Smooth muscle cell (in vitro differentiated cells): ENCODE measurements at regions not wholly inside any gene's neighbourhood (a gene's known extent, or its start where the extent isn't known, plus 50 kb on each side); places are given as distances from the start of the nearest gene placed in this dataset.

Source experiments
- DNase-seq: peaks from one replicate; lab custom pipeline; 2025; ENCODE audit not compliant: unreplicated experiment; lab: John Stamatoyannopoulos, UW
- H2AFZ ChIP-seq: fragments of 200-600 bp; sonication (generic); 2 replicates; pipeline ENCODE4 v1.6.0; 2016; ENCODE audit warnings: antibody characterized with exemption, low read depth, mild to moderate bottlenecking
- H3F3A ChIP-seq: fragments of 200-600 bp; sonication (generic); 2 replicates; pipeline ENCODE4 v1.6.0; 2017; ENCODE audit warnings: antibody characterized with exemption, low read depth
- H3K27ac ChIP-seq: fragments of 200-600 bp; sonication (generic); 2 replicates; pipeline ENCODE4 v1.5.1; 2016; ENCODE audit warnings: low read depth, mild to moderate bottlenecking
- H3K27me3 ChIP-seq: fragments of 200-600 bp; sonication (generic); 2 replicates; pipeline ENCODE4 v1.6.1; 2016; ENCODE audit warnings: low read depth, mild to moderate bottlenecking
- H3K36me3 ChIP-seq: fragments of 200-600 bp; sonication (generic); 2 replicates; pipeline ENCODE4 v1.5.1; 2016; ENCODE audit warnings: low read depth
- H3K4me1 ChIP-seq: fragments of 200-600 bp; sonication (generic); 2 replicates; pipeline ENCODE4 v1.5.1; 2016; ENCODE audit warnings: low read depth
- H3K4me2 ChIP-seq: fragments of 200-600 bp; sonication (generic); 2 replicates; pipeline ENCODE4 v1.6.0; 2016; ENCODE audit warnings: mild to moderate bottlenecking
- H3K4me3 ChIP-seq: fragments of 200-600 bp; sonication (generic); 2 replicates; pipeline ENCODE4 v1.5.1; 2016; ENCODE audit warnings: mild to moderate bottlenecking
- H3K79me2 ChIP-seq: fragments of 200-600 bp; sonication (generic); 2 replicates; pipeline ENCODE4 v1.6.0; 2016; ENCODE audit warnings: low read depth, mild to moderate bottlenecking
- H3K9ac ChIP-seq: fragments of 200-600 bp; sonication (generic); 2 replicates; pipeline ENCODE4 v1.6.0; 2016; ENCODE audit warnings: low read depth
- H3K9me3 ChIP-seq: fragments of 200-600 bp; sonication (generic); replicated peaks from 2 replicates; pipeline ENCODE4 v1.5.1; 2016; ENCODE audit warnings: low read depth
- H4K20me1 ChIP-seq: fragments of 200-600 bp; sonication (generic); 2 replicates; pipeline ENCODE4 v1.6.0; 2016; ENCODE audit warnings: low read depth
- CTCF ChIP-seq: fragments of 200-600 bp; sonication (generic); IDR thresholded peaks from 2 replicates; pipeline ENCODE4 v1.5.1; 2017; ENCODE audit warnings: borderline replicate concordance, mild to moderate bottlenecking, antibody characterized with exemption; ENCODE audit not compliant: insufficient read depth, poor library complexity, severe bottlenecking
- WGBS: methylation state at CpG from one replicate; pipeline ENCODE4 v1.1.7; 2016; ENCODE audit warnings: low lambda C conversion rate; 5-methylcytosine and 5-hydroxymethylcytosine counted together

GRCh38 chr6:115091461-115091860 lies 748.6 kb upstream of the HS3ST5 start:
- no peaks in the 10 kb centered on the region for H3K79me2 ChIP-seq
- no peaks in the 10 kb centered on the region for H4K20me1 ChIP-seq
- H3K4me2 ChIP-seq, result peak overlapping the region; percentile 7
- H3K27me3 ChIP-seq, result no peaks in the 10 kb centered on the region
- no peak for TF ChIP-seq CTCF
- peak overlapping the region; percentile 81 for H2AFZ ChIP-seq
- no peak overlapping the region for H3K4me3 ChIP-seq
- WGBS, result 45% methylated on average over 2 of the region's 2 CpGs
- no peaks in the 10 kb centered on the region for H3F3A ChIP-seq
- DNase-seq, result no peak
- H3K9me3 ChIP-seq, result no peaks in the 10 kb centered on the region
- no peaks in the 10 kb centered on the region for H3K36me3 ChIP-seq
- no peak overlapping the region for H3K9ac ChIP-seq
- peaks cover 3% of the 10 kb centered on the region for H3K4me1 ChIP-seq
- H3K27ac ChIP-seq, result peak overlapping the region; percentile 60

DNA sequence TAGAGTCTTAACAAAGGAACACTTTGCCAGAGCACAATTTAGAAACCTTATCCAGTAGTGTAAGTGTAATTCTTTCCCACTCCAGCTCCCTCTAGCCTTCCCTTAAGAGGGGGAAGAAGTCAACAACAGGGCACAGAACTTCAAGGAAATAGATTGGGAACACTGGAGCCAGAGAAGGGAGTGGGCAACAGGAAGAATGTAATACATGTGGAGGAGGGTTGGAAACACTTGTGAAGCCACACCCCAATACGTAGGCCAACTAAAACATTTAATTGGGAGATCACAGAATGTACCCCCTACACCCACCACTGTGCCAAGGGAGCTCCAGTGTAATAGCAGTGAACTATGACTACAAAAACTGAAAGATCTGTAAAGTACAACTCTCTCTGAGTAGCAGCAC lies 735.7 kb upstream of the HS3ST5 start:
- Histone ChIP-seq H3K27ac (peak overlapping the region; percentile 48), H2AFZ (peak overlapping the region; percentile 96), H3K27me3 (no peaks in the 10 kb centered on the region), H4K20me1 (no peaks in the 10 kb centered on the region), H3K9ac (no peak overlapping the region), H3K9me3 (no peaks in the 10 kb centered on the region), H3F3A (no peaks in the 10 kb centered on the region), H3K79me2 (no peaks in the 10 kb centered on the region), H3K4me3 (no peak overlapping the region), H3K36me3 (no peaks in the 10 kb centered on the region), H3K4me1 (no peaks in the 10 kb centered on the region), H3K4me2 (peak overlapping the region; percentile 57)
- no peak for DNase-seq
- WGBS, result 57% methylated on average over 1 of the region's 1 CpG
- no peak for TF ChIP-seq CTCF

DNA sequence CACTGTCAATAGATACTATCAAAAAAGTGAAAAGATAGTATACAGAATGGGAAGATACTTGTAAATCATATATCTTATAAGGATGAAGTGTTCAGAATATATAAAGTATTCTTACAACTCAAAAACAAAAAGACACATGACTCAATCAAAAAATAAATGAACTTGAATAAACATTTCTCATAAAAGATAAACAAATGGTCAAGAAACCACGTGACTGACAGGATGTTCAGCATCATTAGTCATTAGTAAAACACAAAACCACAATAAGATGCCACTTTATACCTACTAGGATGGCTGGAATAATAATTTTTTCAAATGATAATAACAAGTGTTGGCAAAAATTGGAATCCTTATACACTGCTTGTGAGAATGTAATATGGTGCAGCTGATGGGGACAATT lies 729.1 kb upstream of the HS3ST5 start:
- no peak overlapping the region for H2AFZ ChIP-seq
- no peaks in the 10 kb centered on the region for H3K79me2 ChIP-seq
- H3K4me1 ChIP-seq, result no peaks in the 10 kb centered on the region
- H3K4me2 ChIP-seq, result no peak overlapping the region
- WGBS, result 78% methylated on average over 1 of the region's 1 CpG
- no peaks in the 10 kb centered on the region for H3F3A ChIP-seq
- no peak for DNase-seq
- no peaks in the 10 kb centered on the region for H3K27me3 ChIP-seq
- H3K9ac ChIP-seq, result no peak overlapping the region
- no peaks in the 10 kb centered on the region for H4K20me1 ChIP-seq
- TF ChIP-seq CTCF, result no peak
- H3K9me3 ChIP-seq, result no peaks in the 10 kb centered on the region
- H3K36me3 ChIP-seq, result no peaks in the 10 kb centered on the region
- H3K4me3 ChIP-seq, result no peak overlapping the region
- H3K27ac ChIP-seq, result no peak overlapping the region

DNA sequence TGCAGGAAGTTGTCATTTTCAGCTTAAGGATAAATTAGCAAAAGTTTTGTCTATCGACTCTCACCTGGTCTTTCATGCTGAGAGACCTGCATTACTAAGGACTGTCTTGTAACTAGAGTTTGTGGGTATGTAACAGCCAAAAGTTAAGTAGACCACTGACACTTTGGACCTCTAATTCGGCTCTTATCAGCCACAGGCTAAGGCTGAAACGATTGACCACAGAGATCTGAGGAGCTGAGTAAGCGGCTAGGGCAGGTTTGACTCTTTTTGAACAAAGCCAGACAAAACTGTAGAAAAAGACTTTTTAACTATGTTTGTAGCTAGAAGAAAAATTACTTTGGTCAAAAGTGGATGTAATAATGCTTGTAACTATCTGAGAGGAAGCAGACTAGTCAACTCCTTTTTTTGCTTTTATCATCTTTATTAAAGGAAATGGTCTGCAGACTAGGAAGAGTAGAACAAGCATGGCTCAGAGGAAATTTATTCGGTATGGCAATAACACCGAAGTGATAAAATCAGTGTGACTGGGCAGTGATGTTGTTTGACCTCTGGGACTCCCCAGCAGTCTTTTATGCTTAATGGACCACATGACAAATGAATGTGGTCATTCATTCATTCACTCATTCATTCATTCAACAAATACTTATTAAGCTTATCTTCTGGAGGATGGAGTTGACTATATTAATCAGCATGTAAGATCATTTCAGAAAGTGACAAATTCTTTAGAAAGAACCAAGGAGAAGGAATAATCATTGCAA lies 725.0 kb upstream of the HS3ST5 start:
- no peaks in the 10 kb centered on the region for H3K9me3 ChIP-seq
- H3K4me2 ChIP-seq, result peak overlapping the region; percentile 7
- TF ChIP-seq CTCF, result no peak
- H3K4me3 ChIP-seq, result no peak overlapping the region
- H3F3A ChIP-seq, result no peaks in the 10 kb centered on the region
- no peaks in the 10 kb centered on the region for H4K20me1 ChIP-seq
- no peak overlapping the region for H2AFZ ChIP-seq
- WGBS, result 25% methylated on average over 6 of the region's 6 CpGs
- H3K36me3 ChIP-seq, result no peaks in the 10 kb centered on the region
- no peaks in the 10 kb centered on the region for H3K27me3 ChIP-seq
- no peak for DNase-seq
- no peaks in the 10 kb centered on the region for H3K4me1 ChIP-seq
- H3K79me2 ChIP-seq, result no peaks in the 10 kb centered on the region
- H3K27ac ChIP-seq, result peak overlapping the region; percentile 18
- H3K9ac ChIP-seq, result no peak overlapping the region
